ENCODE measurements at regions not wholly inside any gene's neighbourhood (a gene's known extent, or its start where the extent isn't known, plus 50 kb on each side); places are given as distances from the start of the nearest gene placed in this dataset.

DNA sequence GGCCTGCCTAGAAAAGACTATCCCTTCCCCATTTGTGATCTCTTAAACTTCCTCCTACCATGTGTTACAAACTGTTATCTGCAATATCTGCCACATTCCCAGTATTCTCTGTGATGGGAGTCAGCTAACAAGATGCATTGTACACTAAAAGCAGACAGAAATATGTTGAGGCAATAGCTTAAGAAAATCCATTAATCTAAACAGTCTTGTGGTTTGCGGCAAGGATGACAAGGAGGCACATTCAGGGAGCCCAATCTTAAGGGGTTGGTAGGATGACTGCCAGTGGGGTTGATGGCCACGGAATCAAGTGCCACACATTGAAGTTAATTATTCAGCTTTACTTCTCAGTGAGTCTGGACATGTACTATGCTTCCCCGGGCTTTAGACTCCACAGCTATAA, 775.5 kb upstream of the AMELY start:
- H3K9me3 ChIP-seq, result no peaks in the 10 kb centered on the region
- H3K4me3 ChIP-seq (replicated peaks in 1 of 3), result no peak overlapping the region
- H3K36me3 ChIP-seq, result no peaks in the 10 kb centered on the region
- intact Hi-C loops (cut with DNase I), result no loop called here
- DNase-seq, result no peak
- H3K4me1 ChIP-seq, result no peaks in the 10 kb centered on the region
- H3K27ac ChIP-seq, result no peak overlapping the region
- H3K27me3 ChIP-seq, result no peaks in the 10 kb centered on the region
- TF ChIP-seq CTCF (IDR thresholded peaks at IDR 0.05), result no peak
- TF ChIP-seq POLR2A (IDR thresholded peaks at IDR 0.05), result no peak
- WGBS, 2 donors, result 88 to 96% methylated on average over 3 of the region's 3 CpGs

GRCh38 chrY:7684546-7684945, 773.0 kb upstream of the AMELY start:
- 93 to 98% methylated on average over 2 of the region's 2 CpGs for WGBS, 2 donors
- Histone ChIP-seq H3K9me3 (no peaks in the 10 kb centered on the region), H3K27ac (no peak overlapping the region), H3K4me1 (no peaks in the 10 kb centered on the region), H3K27me3 (no peaks in the 10 kb centered on the region), H3K36me3 (no peaks in the 10 kb centered on the region), H3K4me3 (replicated peaks in 1 of 3) (no peak overlapping the region)
- no peak for DNase-seq
- intact Hi-C loops (cut with DNase I), result no loop called here
- TF ChIP-seq CTCF (IDR thresholded peaks at IDR 0.05), result no peak
- no peak for TF ChIP-seq POLR2A (IDR thresholded peaks at IDR 0.05)

- Histone ChIP-seq H3K27ac (no peak overlapping the region), H3K36me3 (no peaks in the 10 kb centered on the region), H3K27me3 (no peaks in the 10 kb centered on the region), H3K4me1 (no peaks in the 10 kb centered on the region), H3K9me3 (no peaks in the 10 kb centered on the region), H3K4me3 (replicated peaks in 1 of 3) (no peak overlapping the region)
- intact Hi-C loops (cut with DNase I), result no loop called here
- no peak for DNase-seq
- no peak for TF ChIP-seq CTCF (IDR thresholded peaks at IDR 0.05)
- TF ChIP-seq POLR2A (IDR thresholded peaks at IDR 0.05), result no peak
Measured at GRCh38 chrY:7682386-7682785, 770.8 kb upstream of the AMELY start.

GRCh38 chrY:7681426-7681825, 769.9 kb upstream of the AMELY start:
- Histone ChIP-seq H3K4me1 (no peaks in the 10 kb centered on the region), H3K4me3 (replicated peaks in 1 of 3) (no peak overlapping the region), H3K9me3 (no peaks in the 10 kb centered on the region), H3K27me3 (no peaks in the 10 kb centered on the region), H3K27ac (no peak overlapping the region), H3K36me3 (no peaks in the 10 kb centered on the region)
- no peak for DNase-seq
- intact Hi-C loops (cut with DNase I), result no loop called here
- TF ChIP-seq CTCF (IDR thresholded peaks at IDR 0.05) (no peak), POLR2A (IDR thresholded peaks at IDR 0.05) (no peak)
- 98% methylated on average over 4 of the region's 4 CpGs; no CpG with 5 or more reads in 1 of the 2 donors for WGBS, 2 donors

- TF ChIP-seq CTCF (IDR thresholded peaks at IDR 0.05), result no peak
- no peak for TF ChIP-seq POLR2A (IDR thresholded peaks at IDR 0.05)
- WGBS, 2 donors, result 96 to 100% methylated on average over 2 of the region's 2 CpGs
- no peak for DNase-seq
- Histone ChIP-seq H3K4me1 (no peaks in the 10 kb centered on the region), H3K27me3 (no peaks in the 10 kb centered on the region), H3K4me3 (replicated peaks in 1 of 3) (no peak overlapping the region), H3K9me3 (no peaks in the 10 kb centered on the region), H3K27ac (no peak overlapping the region), H3K36me3 (no peaks in the 10 kb centered on the region)
- intact Hi-C loops (cut with DNase I), result no loop called here
Measured at GRCh38 chrY:7674465-7674864, 762.9 kb upstream of the AMELY start.
